Activated T-cell treated with anti-CD3 and anti-CD28 coated beads, Interleukin-2, amount 50 U/mL, for 1 hour (primary cell): ENCODE measurements at regions not wholly inside any gene's neighbourhood (a gene's known extent, or its start where the extent isn't known, plus 50 kb on each side); places are given as distances from the start of the nearest gene placed in this dataset.
A peak's percentile ranks its signal among the peaks of the same experiment; 100 is the strongest.

Experiments
- DNase-seq: peaks from one replicate; pipeline ENCODE4 v3.0.0-alpha.2; 2020

DNA sequence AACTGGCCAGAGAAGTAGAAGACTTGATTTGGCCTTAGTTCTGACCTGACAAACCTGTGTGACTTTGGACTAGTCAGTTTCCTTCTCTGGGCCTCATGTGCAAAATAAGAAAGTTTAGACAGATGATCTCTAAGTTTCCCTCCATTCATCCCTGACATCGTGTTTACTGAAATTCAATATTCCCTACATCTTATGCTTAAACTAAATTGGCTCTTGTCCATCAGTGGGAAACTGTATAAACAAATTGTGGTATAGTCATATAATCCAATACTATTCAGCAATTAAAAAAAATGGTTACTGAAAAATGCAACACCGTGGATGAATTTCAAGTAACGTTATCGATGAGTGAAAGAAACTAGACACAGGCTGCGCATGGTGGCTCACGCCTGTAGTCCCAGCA lies 64.4 kb upstream of the HRH1 start:
- DNase-seq, result no peak

DNA sequence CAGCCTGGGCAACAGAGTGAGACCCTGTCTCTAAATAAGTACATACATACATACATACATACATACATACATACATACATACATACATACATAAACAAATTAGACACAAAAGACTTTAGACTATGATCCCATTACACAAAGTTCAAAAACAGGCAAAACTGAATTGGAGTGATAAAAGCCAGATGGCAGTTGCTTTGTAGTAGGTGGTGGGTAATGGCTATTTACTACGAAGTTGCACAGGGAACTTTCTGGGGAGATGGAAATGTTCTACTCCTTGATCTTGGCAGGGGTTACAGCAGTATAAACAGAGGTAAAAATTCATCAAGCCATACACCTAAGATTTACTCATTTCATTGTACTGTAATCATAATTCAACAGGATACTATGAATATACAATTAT lies 63.7 kb upstream of the HRH1 start:
- DNase-seq, result no peak

DNA sequence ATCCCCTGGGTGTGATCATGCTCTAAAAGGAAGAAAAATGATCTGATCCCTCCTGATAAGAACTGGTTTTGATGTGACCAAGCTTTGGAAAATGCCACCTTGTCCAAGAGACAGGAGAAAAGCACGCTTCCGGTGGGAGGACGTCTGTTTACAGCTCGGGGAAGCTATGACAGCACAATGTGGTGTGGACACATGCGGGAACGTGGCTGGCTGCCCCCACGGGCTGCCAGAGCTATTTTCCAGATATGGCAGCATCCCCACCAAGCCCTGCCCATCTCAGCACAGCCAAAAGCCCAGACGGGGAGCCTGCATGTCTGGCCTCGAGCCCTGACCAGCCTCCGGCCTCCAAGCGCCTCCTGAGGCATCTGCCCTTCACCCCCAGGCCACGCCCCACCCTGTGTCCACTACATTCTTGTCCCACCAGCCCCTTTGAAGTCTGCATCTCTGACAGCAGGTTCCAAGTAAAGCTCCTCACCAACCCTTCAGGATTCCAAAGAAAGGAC lies 63.2 kb upstream of the HRH1 start:
- DNase-seq, result no peak

- DNase-seq, result no peak
Observed at GRCh38 chr3:11091791-11092190, 62.5 kb upstream of the HRH1 start.

DNA sequence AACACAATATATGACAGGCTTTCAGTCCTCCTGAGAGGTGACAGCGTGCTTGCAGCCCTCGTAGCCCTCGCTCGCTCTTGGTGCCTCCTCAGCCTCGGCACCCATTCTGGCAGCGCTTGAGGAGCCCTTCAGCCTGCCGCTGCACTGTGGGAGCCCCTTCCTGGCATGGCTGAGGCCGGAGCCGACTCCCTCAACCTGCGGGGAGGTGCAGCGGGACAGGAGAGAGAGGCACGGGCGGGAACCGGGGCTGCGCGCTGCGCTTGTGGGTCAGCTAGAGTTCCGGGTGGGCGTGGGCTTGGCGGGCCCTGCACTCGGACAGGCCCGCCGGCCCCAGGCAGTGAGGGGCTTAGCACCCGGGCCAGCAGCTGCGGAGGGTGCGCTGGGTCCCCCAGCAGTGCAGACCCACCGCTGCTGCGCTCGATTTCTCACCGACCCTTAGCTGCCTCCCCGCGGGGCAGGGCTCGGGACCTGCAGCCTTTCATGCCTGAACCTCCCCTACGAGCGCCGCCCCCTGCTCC lies 60.4 kb upstream of the HRH1 start:
- DNase-seq, result no peak

DNA sequence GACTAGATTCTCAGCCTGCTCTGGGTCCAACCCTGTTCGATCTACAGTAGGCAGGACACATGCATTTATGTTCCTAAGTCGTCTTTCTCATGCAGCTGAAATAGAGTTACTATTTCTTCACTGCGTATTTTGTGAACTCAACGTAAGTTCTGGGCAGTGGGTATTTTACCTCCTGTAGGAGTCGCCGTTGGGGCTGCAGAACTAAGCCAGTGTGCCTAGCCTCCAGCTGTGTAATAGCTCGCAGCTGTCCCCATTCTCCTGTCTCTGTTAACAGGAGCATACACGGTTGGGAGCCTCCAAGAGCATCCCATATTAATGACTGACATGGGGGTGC lies 58.4 kb upstream of the HRH1 start:
- DNase-seq, result no peak

GRCh38 chr3:11096266-11097139 lies 57.8 kb upstream of the HRH1 start:
- peak; percentile 25 for DNase-seq

GRCh38 chr3:11099306-11099705 lies 55.0 kb upstream of the HRH1 start:
- no peak for DNase-seq
